Erythroblast (primary cell): ENCODE measurements at regions not wholly inside any gene's neighbourhood (a gene's known extent, or its start where the extent isn't known, plus 50 kb on each side); places are given as distances from the start of the nearest gene placed in this dataset.

Experiments
- DNase-seq, 2 experiments: peaks; one replicate each; lab custom pipeline; 2025; lab: John Stamatoyannopoulos, UW
- GATA1 ChIP-seq: IDR thresholded peaks from 2 replicates; pipeline ENCODE4 v1.6.1; 2011; ENCODE audit warnings: low read depth, mild to moderate bottlenecking, control low read depth, low read length, moderate library complexity
- POLR2A ChIP-seq: IDR thresholded peaks from 2 replicates; pipeline ENCODE4 v1.6.1; 2011; ENCODE audit warnings: mild to moderate bottlenecking, low read length

- DNase-seq, result no peak
- TF ChIP-seq GATA1 (no peak), POLR2A (no peak)
Observed at GRCh38 chr12:87795555-87795954, 233.6 kb downstream of the C12orf50 start.

GRCh38 chr12:87794854-87795253 is 234.3 kb downstream of the C12orf50 start:
- TF ChIP-seq GATA1, result no peak
- no peak for TF ChIP-seq POLR2A
- no peak for DNase-seq

- TF ChIP-seq GATA1 (no peak), POLR2A (no peak)
- DNase-seq, result no peak
Observed at GRCh38 chr12:87793131-87793530, 236.1 kb downstream of the C12orf50 start.

- TF ChIP-seq POLR2A (no peak), GATA1 (no peak)
- no peak for DNase-seq
Observed at GRCh38 chr12:87784350-87784749, 244.9 kb downstream of the C12orf50 start.

GRCh38 chr12:87783467-87783866 is 245.7 kb downstream of the C12orf50 start:
- no peak for DNase-seq
- TF ChIP-seq POLR2A, result no peak
- no peak for TF ChIP-seq GATA1

- TF ChIP-seq POLR2A (no peak), GATA1 (no peak)
- no peak for DNase-seq
Observed at GRCh38 chr12:87782838-87783237, 246.4 kb downstream of the C12orf50 start.

- TF ChIP-seq POLR2A (no peak), GATA1 (no peak)
- DNase-seq, result no peak
Observed at GRCh38 chr12:87779858-87780498, 249.2 kb downstream of the C12orf50 start.

- TF ChIP-seq POLR2A (no peak), GATA1 (no peak)
- DNase-seq, result no peak
Observed at GRCh38 chr12:87779016-87779415, 250.2 kb downstream of the C12orf50 start.

- no peak for DNase-seq
- TF ChIP-seq GATA1 (no peak), POLR2A (no peak)
Observed at GRCh38 chr12:87778065-87778464, 251.1 kb downstream of the C12orf50 start.

- TF ChIP-seq GATA1 (no peak), POLR2A (no peak)
- no peak for DNase-seq
Observed at GRCh38 chr12:87775784-87776183, 253.4 kb downstream of the C12orf50 start.

GRCh38 chr12:87775051-87775450 is 254.2 kb downstream of the C12orf50 start:
- no peak for TF ChIP-seq GATA1
- TF ChIP-seq POLR2A, result no peak
- DNase-seq, result no peak

- TF ChIP-seq POLR2A, result no peak
- TF ChIP-seq GATA1, result no peak
- no peak for DNase-seq
Observed at GRCh38 chr12:87772401-87772800, 256.8 kb downstream of the C12orf50 start.

GRCh38 chr12:87768501-87769287 is 260.5 kb downstream of the C12orf50 start:
- TF ChIP-seq GATA1 (no peak), POLR2A (no peak)
- no peak for DNase-seq

- DNase-seq, result no peak
- TF ChIP-seq POLR2A (no peak), GATA1 (no peak)
Observed at GRCh38 chr12:87766044-87766443, 263.2 kb downstream of the C12orf50 start.

GRCh38 chr12:87760943-87761342 is 268.3 kb downstream of the C12orf50 start:
- TF ChIP-seq POLR2A, result no peak
- no peak for TF ChIP-seq GATA1
- no peak for DNase-seq

- no peak for DNase-seq
- TF ChIP-seq GATA1 (no peak), POLR2A (no peak)
Observed at GRCh38 chr12:87758271-87758670, 270.9 kb downstream of the C12orf50 start.
